Activated CD8-positive, alpha-beta memory T cell treated with anti-CD3 and anti-CD28 coated beads for 36 hours (primary cell): ENCODE measurements at regions not wholly inside any gene's neighbourhood (a gene's known extent, or its start where the extent isn't known, plus 50 kb on each side); places are given as distances from the start of the nearest gene placed in this dataset.
"Not testable (repeated sequence)": the region's sequence is repeated elsewhere in the genome, so short reads cannot be mapped to it uniquely, and the experiment has no call there.

Experiments used
- CTCF ChIA-PET: fragments of 350-600 bp; sonication (Branson Sonifier 250); formaldehyde crosslinking; loops from one replicate; lab custom pipeline; 2021; ENCODE audit warnings: antibody characterized with exemption; lab: Charles Lee
- POLR2A ChIA-PET: fragments of 350-600 bp; sonication (Branson Sonifier 250); formaldehyde crosslinking; loops from one replicate; lab custom pipeline; 2021; ENCODE audit warnings: antibody characterized with exemption; lab: Charles Lee

DNA sequence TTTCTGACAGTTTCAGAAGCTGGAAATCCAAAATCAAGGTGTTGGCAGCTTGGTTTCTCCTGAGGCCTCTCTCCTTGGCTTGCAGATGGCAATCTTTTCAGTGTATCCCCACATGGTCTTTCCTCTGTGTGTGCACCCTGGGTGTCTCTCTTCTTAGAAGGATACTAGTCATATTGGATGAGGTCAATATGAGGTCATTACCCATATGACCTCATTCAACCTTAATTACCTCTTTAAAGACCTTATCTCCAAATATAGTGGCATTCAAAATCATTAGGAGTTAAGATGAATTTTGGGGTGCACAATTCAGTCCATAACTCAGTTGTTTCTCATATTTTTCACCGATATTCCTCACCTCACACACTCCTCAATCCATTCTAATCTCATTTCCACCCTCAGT is 92.4 kb upstream of the TGM3 start:
- ChIA-PET POLR2A (no interaction called here), CTCF (no interaction called here)

- POLR2A ChIA-PET, result no interaction called here
These were observed 91.8 kb upstream of the TGM3 start for GRCh38 chr20:2204021-2204420.

DNA sequence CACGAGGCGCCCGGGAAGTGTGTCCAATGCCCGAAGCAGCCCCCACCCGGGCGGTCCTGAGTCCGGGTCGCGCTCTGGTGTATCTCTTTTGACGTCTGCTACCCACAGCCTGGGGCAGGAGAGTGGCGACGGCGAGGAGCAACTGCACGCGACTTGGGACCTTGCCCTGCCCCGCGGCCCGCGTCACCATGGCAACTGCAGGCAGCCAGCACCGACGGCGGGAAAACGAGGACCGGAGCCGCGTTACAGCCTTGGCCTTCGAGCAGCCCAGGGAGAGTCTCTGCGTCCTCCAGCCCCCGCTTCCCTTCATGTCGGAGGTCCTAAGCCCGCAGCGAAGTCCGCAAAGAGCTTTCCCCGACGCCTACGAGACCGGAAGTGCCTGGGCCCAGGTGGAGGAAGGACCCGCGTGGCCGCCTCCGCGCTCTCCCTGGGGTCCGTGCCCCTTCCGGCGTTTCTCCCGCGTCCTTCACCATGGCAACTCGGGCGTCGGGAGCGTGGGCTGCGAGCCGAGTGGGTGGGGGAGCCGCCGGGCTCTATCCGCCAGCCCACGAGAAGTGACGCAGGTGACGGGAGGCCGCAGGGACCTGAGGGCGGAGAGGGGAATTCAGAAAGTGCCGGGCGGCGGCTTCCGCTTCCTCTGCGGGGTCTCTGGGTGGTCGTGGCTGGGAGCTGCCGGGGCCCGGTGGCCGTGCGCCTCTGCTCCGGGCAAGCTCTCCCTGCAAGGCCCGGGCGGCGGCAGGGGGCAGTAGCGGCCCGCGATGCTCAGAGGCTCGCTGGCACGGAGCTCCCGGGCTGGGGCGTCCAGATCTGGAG is 88.6 kb upstream of the TGM3 start:
- POLR2A ChIA-PET, result no interaction called here
- CTCF ChIA-PET, result interaction anchor here (1.1 to 1.6 kb wide), 11 partner anchors 8 to 263 kb away, joined by 3 to 7 read pairs (median 3); partner anchors contain the start of gene SNRPB

More at GRCh38 chr20:2204021-2204420, 91.8 kb upstream of the TGM3 start:
- CTCF ChIA-PET, result no interaction called here

GRCh38 chr20:2207770-2208097 is 88.1 kb upstream of the TGM3 start:
- POLR2A ChIA-PET, result no interaction called here
- CTCF ChIA-PET, result interaction anchor here (1.1 to 1.6 kb wide), 11 partner anchors 9 to 263 kb away, joined by 3 to 7 read pairs (median 3); partner anchors contain the start of gene SNRPB

- POLR2A ChIA-PET, result no interaction called here
These were observed 86.9 kb upstream of the TGM3 start for GRCh38 chr20:2208897-2209296.

DNA sequence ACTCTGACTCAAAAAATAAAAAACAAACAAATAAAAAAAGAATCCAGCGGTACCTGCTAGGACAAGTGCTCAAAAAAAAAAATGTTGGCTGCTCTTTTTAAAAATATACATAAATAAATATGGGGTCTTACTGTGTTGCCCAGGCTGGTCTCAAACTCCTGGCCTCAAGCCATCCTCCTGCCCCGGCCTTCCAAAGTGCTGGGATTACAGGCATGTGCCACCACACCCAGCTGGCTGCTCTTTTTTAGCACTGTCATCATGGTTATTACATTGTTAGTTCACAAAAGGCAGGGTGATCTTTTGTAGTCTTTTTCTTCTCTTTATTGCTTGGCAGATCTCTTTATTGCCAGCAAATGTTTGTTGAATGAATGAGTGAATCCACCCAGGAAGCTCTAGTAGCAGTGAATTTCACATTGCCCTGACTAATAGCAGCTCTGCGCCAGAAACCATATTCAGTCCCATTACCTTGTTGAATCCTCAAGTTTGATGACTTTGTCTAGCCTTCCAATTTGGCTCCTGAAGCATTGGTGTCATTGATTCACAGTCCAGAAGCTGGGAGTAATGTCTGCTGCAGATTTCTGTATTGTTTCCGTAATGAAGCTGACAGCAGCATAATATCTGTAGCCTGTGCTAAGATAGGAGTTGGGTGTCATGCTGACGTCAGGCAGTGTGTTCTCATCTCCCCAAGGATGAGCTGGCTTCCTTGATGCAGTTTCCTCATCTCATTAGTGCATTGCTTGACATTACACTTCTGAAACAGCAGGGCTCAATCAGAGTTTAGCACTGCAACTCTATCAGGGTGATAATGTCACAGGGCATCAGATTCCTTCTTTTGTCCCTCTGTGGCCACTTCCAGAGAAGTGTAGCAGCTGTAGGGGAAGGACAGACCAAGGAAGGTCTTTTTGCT is 84.9 kb upstream of the TGM3 start:
- POLR2A ChIA-PET, result no interaction called here
- CTCF ChIA-PET, result no interaction called here

More at GRCh38 chr20:2208897-2209296, 86.9 kb upstream of the TGM3 start:
- CTCF ChIA-PET, result no interaction called here

GRCh38 chr20:2212456-2213015 is 83.3 kb upstream of the TGM3 start:
- ChIA-PET CTCF (interaction anchor here (0.6 kb wide), 1 partner anchor 23 kb away, joined by 4 read pairs; no protein-coding TSS in a partner anchor), POLR2A (no interaction called here)

- POLR2A ChIA-PET, result interaction anchor here (0.6 kb wide), 1 partner anchor 326 kb away, joined by 3 read pairs; no protein-coding TSS in a partner anchor
- CTCF ChIA-PET, result no interaction called here
These were observed 82.4 kb upstream of the TGM3 start for GRCh38 chr20:2213401-2213800.

DNA sequence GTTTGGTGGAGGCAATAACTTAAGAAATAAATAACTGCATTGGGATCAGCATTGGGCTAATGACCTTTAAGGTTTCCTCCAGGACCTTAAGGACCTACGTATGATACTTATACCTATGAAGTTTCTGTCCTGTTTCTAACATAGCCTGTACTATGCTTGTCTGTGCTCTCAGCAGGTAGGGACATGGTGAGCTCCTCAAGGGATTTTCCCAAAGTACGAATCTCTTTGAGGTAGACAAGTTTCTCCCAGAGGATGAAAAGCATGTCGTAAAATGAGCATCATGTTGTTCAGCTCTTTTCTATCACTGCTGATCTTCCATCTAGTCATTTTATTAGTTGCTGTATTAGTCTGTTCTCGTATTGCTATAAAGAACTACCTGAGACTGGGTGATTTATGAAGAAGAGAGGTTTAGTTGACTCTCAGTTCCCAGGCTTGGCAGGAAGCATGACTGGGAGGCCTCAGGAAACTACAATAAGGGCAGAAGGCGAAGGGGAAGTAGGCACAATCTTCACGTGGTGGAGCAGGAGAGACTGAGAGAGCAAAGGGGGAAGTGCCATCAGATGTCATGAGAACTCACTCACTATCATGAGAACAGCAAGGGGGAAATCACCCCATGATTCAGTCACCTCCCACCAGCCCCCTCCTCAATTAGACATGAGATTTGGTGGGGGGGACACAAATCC is 77.8 kb upstream of the TGM3 start:
- CTCF ChIA-PET, result interaction anchor here (0.8 to 1.0 kb wide), 2 partner anchors 10 to 11 kb away, joined by 3 read pairs; no protein-coding TSS in a partner anchor
- POLR2A ChIA-PET, result no interaction called here

GRCh38 chr20:2219481-2220006 is 76.3 kb upstream of the TGM3 start:
- ChIA-PET POLR2A (no interaction called here), CTCF (interaction anchor here (0.6 kb wide), 1 partner anchor 83 kb away, joined by 5 read pairs; no protein-coding TSS in a partner anchor)

DNA sequence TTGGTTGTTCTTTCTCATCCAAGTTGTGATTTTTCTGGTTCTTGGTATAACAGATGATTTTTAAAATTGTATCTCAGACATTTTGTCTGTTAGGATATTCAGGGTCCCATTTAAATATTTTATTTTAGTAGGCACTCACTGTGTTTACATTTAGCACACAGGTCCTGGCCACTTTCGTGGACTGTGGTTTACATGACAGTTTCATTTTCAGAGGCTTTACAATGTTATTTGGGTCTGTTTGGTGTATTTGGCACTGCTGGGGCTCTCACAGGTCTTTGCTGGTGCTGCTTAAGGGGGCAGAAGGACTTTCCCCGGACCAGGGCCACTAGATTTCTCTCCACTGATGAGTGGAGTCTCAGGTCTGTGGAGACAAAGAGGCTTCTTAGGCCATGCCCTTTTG is 75.5 kb upstream of the TGM3 start:
- CTCF ChIA-PET, result interaction anchor here (0.6 kb wide), 1 partner anchor 82 kb away, joined by 5 read pairs; no protein-coding TSS in a partner anchor

GRCh38 chr20:2221921-2222320 is 73.9 kb upstream of the TGM3 start:
- CTCF ChIA-PET, result no interaction called here
- POLR2A ChIA-PET, result no interaction called here

More for the DNA sequence above, 75.5 kb upstream of the TGM3 start:
- POLR2A ChIA-PET, result no interaction called here

- ChIA-PET CTCF (no interaction called here), POLR2A (no interaction called here)
These were observed 72.0 kb upstream of the TGM3 start for GRCh38 chr20:2223558-2224367.

GRCh38 chr20:2224368-2224639 is 71.5 kb upstream of the TGM3 start:
- ChIA-PET CTCF (no interaction called here), POLR2A (no interaction called here)

DNA sequence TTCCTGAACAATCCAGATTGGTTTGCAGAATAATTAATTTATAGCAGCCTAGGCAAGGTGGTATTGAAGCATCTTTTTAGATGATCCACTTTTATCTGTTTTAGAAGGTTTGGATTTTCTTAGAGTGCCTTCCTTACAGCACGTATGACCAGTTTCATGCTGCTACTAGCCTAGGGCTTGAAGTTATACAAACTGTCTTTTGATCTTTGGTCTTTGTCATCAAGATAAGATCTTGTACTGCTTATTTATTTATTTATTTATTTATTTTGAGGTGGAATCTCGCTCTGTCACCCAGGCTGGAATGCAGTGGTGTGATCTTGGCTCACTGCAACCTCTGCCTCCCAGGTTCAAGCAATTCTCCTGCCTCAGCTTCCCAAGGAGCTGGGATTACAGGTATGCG is 68.5 kb upstream of the TGM3 start:
- CTCF ChIA-PET, POLR2A ChIA-PET: not testable (repeated sequence)

- POLR2A ChIA-PET, result no interaction called here
- CTCF ChIA-PET, result no interaction called here
These were observed 67.9 kb upstream of the TGM3 start for GRCh38 chr20:2227861-2228260.

DNA sequence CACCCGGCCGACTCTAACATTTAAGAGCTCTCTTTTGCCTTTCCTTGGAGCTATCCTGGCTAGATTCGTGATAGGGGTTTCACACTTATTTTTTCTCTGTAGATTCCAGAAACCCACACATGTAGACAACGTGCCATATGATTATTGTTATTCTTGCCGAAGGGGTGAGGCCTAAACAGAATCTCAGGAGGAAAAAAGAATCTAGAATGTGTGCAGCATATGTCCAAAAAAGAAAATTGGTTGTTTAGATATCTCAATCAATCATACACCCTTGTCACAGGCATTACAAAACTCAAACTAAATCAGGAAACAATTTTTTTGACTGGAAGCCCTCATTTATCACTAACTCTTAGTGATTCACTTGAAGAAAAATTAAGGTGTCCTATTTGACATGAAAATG is 66.9 kb upstream of the TGM3 start:
- ChIA-PET POLR2A (no interaction called here), CTCF (no interaction called here)

GRCh38 chr20:2230726-2231488 is 64.9 kb upstream of the TGM3 start:
- ChIA-PET POLR2A (no interaction called here), CTCF (no interaction called here)
